Tibial artery (tissue), 4 donors: ENCODE measurements at regions not wholly inside any gene's neighbourhood (a gene's known extent, or its start where the extent isn't known, plus 50 kb on each side); places are given as distances from the start of the nearest gene placed in this dataset.

ENCODE experiments used
- DNase-seq, 2 donors: peaks; one replicate each; pipeline ENCODE4 v3.0.0-alpha.2; 2019
- H3K27ac ChIP-seq, 2 donors: fragments of 200-600 bp; sonication (generic) in 1 of 2; 1 replicate in 1 of 2; 2 replicates in 1 of 2; pipeline ENCODE4 v1.5.1; 2018 to 2019; ENCODE audit warnings: mild to moderate bottlenecking in 1 of 2
- H3K27me3 ChIP-seq, 2 donors: fragments of 200-600 bp; sonication (generic) in 1 of 2; one replicate each; pipeline versions ENCODE4 v1.5.1 to v1.6.0; 2016 to 2019
- H3K36me3 ChIP-seq, 3 donors: fragments of 200-600 bp; sonication (generic) in 2 of 3; one replicate each; pipeline ENCODE4 v1.5.1; 2016 to 2019; ENCODE audit warnings: mild to moderate bottlenecking in 2 of 3
- H3K4me1 ChIP-seq, 4 donors: fragments of 200-600 bp; sonication (generic) in 2 of 4; 1 replicate in 3 of 4; 2 replicates in 1 of 4; pipeline ENCODE4 v1.5.1; 2016 to 2019
- H3K4me3 ChIP-seq, 2 donors: fragments of 200-600 bp; sonication (generic) in 1 of 2; 1 replicate in 1 of 2; 2 replicates in 1 of 2; pipeline ENCODE4 v1.5.1; 2018 to 2019; ENCODE audit warnings: mild to moderate bottlenecking in 2 of 2
- H3K9me3 ChIP-seq, 3 donors: fragments of 200-600 bp; sonication (generic) in 1 of 3; one replicate each; pipeline ENCODE4 v1.5.1; 2016 to 2019
- intact Hi-C: fragments of 100-400 bp; cut with DNase I; formaldehyde crosslinking; loops from one replicate; pipeline ENCODE4 v1.15.0; 2023; ENCODE audit warnings: low total_unique reads
- TF ChIP-seq, protein P1 (sequence below), 2 experiments: fragments of 200-600 bp in 1 of 2; fragments of 450-650 bp in 1 of 2; IDR thresholded peaks; one replicate each; pipeline ENCODE4 v1.5.1; 2017 to 2019; ENCODE audit warnings: antibody characterized with exemption in 2 of 2, mild to moderate bottlenecking in 1 of 2, moderate library complexity in 1 of 2

DNA sequence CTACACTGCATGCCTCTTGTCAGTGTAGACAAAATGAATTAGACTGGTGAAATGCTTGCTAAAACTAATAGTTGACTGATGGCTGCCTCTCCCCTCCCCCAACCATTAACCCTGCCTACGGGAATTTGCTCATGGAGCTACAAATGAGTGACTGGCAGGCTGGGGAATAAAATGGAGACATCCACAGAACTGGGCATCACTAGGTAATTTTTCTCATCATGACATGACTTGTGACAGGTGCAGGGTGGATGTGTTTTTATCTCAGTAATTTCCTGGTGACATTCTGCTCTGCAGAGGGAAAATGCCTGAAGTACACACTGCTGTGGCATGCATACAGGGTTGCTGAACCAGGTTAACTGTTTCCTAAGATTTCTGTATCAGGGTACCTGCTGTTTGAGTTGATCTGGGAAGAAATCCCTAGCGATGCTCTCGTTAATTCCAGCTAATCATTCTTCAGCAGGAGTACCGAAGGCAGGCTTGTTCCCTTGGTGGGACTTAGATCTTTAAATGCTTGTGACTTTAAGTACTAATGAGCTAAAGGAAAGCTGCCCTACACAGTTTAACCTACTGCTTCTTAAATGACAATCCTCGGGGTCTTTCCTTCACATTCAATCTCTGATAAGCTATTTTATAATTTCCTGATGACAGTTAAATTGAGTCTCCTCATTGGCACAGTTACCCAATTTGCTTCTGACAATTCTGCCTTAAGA lies 376.3 kb upstream of the LCORL start:
- DNase-seq: no peak
- H3K9me3 ChIP-seq: no peaks in the 10 kb centered on the region
- no peaks in the 10 kb centered on the region for H3K36me3 ChIP-seq
- no peak overlapping the region for H3K4me3 ChIP-seq
- no peaks in the 10 kb centered on the region for H3K27me3 ChIP-seq
- TF ChIP-seq, protein P1, sequence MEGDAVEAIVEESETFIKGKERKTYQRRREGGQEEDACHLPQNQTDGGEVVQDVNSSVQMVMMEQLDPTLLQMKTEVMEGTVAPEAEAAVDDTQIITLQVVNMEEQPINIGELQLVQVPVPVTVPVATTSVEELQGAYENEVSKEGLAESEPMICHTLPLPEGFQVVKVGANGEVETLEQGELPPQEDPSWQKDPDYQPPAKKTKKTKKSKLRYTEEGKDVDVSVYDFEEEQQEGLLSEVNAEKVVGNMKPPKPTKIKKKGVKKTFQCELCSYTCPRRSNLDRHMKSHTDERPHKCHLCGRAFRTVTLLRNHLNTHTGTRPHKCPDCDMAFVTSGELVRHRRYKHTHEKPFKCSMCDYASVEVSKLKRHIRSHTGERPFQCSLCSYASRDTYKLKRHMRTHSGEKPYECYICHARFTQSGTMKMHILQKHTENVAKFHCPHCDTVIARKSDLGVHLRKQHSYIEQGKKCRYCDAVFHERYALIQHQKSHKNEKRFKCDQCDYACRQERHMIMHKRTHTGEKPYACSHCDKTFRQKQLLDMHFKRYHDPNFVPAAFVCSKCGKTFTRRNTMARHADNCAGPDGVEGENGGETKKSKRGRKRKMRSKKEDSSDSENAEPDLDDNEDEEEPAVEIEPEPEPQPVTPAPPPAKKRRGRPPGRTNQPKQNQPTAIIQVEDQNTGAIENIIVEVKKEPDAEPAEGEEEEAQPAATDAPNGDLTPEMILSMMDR (IDR thresholded peaks at IDR 0.05): no peak
- H3K27ac ChIP-seq: no peak overlapping the region
- H3K4me1 ChIP-seq: no peaks in the 10 kb centered on the region
- intact Hi-C loops: no loop called here

DNA sequence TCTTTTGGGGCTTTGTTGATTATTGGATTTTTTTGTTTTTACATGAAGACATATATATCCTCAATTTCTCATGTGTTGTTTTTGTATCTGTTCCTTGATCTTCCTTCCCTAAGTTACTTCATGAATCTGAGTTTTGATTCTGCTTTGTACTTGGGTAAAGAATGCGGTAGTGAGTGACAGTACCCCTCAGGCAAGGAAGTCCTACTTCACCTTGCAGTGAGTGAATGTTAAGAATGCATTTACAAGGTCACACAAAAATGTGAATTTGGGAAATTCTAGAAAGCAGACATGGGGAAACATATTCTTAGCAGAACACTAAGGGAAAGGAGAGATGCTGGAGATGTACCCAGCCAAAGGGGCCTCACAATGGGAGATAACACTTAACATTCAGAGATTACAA lies 373.1 kb upstream of the LCORL start:
- Histone ChIP-seq H3K27me3 (no peaks in the 10 kb centered on the region), H3K9me3 (no peaks in the 10 kb centered on the region), H3K4me3 (no peak overlapping the region), H3K4me1 (no peaks in the 10 kb centered on the region), H3K36me3 (no peaks in the 10 kb centered on the region), H3K27ac (no peak overlapping the region)
- TF ChIP-seq, protein P1 (IDR thresholded peaks at IDR 0.05): no peak
- DNase-seq: no peak
- intact Hi-C loops: no loop called here

DNA sequence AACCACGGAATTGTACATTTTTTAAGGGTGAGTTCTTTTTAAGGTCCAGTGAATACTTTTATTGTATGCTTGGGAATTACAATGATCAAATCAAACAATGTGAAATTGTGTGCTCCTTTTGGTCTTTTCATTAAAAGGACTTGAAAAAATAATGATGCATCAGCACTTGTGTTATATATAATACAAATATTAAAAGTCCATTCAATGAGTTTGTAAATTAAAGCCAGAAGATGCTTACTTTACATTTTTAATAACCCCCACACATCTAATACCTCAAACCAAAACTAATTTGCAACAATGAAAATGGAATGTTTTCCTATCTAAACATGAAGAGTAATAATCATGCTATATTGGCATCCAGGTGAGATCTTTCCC lies 369.8 kb upstream of the LCORL start:
- no peaks in the 10 kb centered on the region for H3K36me3 ChIP-seq
- TF ChIP-seq, protein P1 (IDR thresholded peaks at IDR 0.05): no peak
- H3K27me3 ChIP-seq: no peaks in the 10 kb centered on the region
- H3K27ac ChIP-seq: no peak overlapping the region
- H3K9me3 ChIP-seq: no peaks in the 10 kb centered on the region
- DNase-seq: no peak
- no peaks in the 10 kb centered on the region for H3K4me1 ChIP-seq
- intact Hi-C loops: no loop called here
- H3K4me3 ChIP-seq: no peak overlapping the region

DNA sequence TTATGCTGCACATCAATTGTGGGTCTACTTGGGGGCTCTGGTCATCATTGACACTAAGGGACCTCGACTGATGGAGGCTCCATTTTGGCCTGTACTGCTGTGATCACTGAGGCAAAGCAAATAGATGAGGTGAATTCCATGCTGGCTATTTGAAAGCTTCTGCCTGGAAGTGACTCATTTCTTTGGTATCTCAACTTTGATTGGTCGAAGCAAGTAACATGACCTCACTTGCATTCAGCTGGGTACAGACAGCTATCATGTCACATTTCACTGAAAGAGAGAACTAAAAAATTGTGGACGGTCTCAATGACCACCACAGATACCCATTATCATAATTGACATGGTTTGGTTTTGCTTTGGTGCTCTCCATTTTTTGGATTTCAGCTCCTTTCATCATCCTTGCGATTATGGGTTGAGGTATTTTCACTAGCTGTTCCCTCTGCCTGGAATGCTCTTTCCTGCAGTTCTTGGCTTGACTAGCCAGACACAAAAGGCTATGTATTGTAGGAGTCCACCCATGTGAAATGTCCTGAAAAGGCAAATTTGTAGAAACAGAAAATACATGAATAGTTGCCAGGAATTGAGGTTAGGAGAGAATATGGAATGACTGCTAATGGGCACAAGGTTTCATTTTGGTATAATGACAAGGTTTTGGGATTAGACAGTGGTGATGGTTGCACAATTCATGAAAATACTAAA lies 369.2 kb upstream of the LCORL start:
- Histone ChIP-seq H3K4me3 (no peak overlapping the region), H3K36me3 (no peaks in the 10 kb centered on the region), H3K4me1 (no peaks in the 10 kb centered on the region), H3K27me3 (no peaks in the 10 kb centered on the region), H3K27ac (no peak overlapping the region), H3K9me3 (no peaks in the 10 kb centered on the region)
- TF ChIP-seq, protein P1 (IDR thresholded peaks at IDR 0.05): no peak
- DNase-seq: no peak
- intact Hi-C loops: no loop called here

DNA sequence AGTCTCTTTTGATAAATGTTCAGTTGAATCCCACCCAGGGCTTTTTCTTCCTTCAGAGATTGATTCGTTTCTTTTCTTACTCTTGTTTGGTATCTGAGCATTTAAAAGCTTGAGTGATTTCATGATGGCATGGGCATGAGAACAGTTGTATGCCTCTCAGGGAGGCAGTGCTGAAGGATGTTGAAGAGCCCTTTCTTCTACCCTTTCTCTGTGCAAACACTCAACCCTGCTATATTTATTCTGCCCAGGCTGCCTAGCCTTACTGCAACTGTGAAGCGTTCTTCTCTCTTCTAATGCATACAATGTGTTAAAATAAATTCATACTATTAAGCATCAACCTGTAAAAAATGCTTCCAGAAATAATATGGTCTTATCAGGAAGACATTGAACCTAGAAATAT lies 367.6 kb upstream of the LCORL start:
- Histone ChIP-seq H3K9me3 (no peaks in the 10 kb centered on the region), H3K4me1 (no peaks in the 10 kb centered on the region), H3K27ac (no peak overlapping the region), H3K36me3 (no peaks in the 10 kb centered on the region), H3K27me3 (no peaks in the 10 kb centered on the region), H3K4me3 (no peak overlapping the region)
- TF ChIP-seq, protein P1 (IDR thresholded peaks at IDR 0.05): no peak
- intact Hi-C loops: no loop called here
- no peak for DNase-seq
